OCI-LY3 (cell line): ENCODE measurements at regions not wholly inside any gene's neighbourhood (a gene's known extent, or its start where the extent isn't known, plus 50 kb on each side); places are given as distances from the start of the nearest gene placed in this dataset.

Experiments
- H2AFZ ChIP-seq: fragments of 200-600, 300-600 bp; shearing (Covaris generic); 2 replicates; pipeline ENCODE4 v1.6.0; 2014; ENCODE audit warnings: antibody characterized with exemption, low read depth, low read length
- H3K27ac ChIP-seq: fragments of 200-600, 300-600 bp; sonication (generic); 2 replicates; pipeline ENCODE4 v1.5.1; 2014; ENCODE audit warnings: mild to moderate bottlenecking, low read length, moderate library complexity, mixed read lengths
- H3K27me3 ChIP-seq: fragments of 200-600, 300-600 bp; sonication (generic); 2 replicates; pipeline ENCODE4 v1.6.1; 2014; ENCODE audit warnings: low read depth, low read length, mixed read lengths
- H3K36me3 ChIP-seq: fragments of 200-600, 300-600 bp; sonication (generic); replicated peaks from 2 replicates; pipeline ENCODE3; 2014; ENCODE audit warnings: low read depth, low read length, mixed read lengths
- H3K4me1 ChIP-seq: fragments of 300-600, 200-600 bp; sonication (generic); 2 replicates; pipeline ENCODE4 v1.6.1; 2014; ENCODE audit warnings: low read length, mixed read lengths
- H3K4me2 ChIP-seq: fragments of 200-600, 300-600 bp; sonication (generic); 2 replicates; pipeline ENCODE4 v1.6.1; 2014; ENCODE audit warnings: low read length, mixed read lengths
- H3K4me3 ChIP-seq: fragments of 300-600, 200-600 bp; sonication (generic); 2 replicates; pipeline ENCODE4 v1.5.1; 2014; ENCODE audit warnings: antibody characterized with exemption, mild to moderate bottlenecking, low read length, moderate library complexity
- H3K79me2 ChIP-seq: fragments of 300-600, 200-600 bp; shearing (Covaris generic); 2 replicates; pipeline ENCODE4 v1.6.1; 2014; ENCODE audit warnings: mild to moderate bottlenecking, low read length, mixed read lengths
- H3K9ac ChIP-seq: fragments of 300-600, 200-600 bp; shearing (Covaris generic); 2 replicates; pipeline ENCODE4 v1.6.0; 2014; ENCODE audit warnings: mild to moderate bottlenecking, low read length, moderate library complexity
- H3K9me3 ChIP-seq: fragments of 200-600, 300-600 bp; shearing (Covaris generic); 2 replicates; pipeline ENCODE4 v1.6.1; 2014; ENCODE audit warnings: low read length, mixed read lengths; ENCODE audit not compliant: insufficient read depth
- H4K20me1 ChIP-seq: fragments of 200-600, 300-600 bp; sonication (generic); 2 replicates; pipeline ENCODE4 v1.6.1; 2016; ENCODE audit warnings: low read length, mixed read lengths; ENCODE audit not compliant: insufficient read depth
- CTCF ChIP-seq: fragments of 200-600, 300-600 bp; sonication (generic); IDR thresholded peaks from 2 replicates; pipeline ENCODE4 v1.5.1; 2014; ENCODE audit warnings: antibody characterized with exemption, low read length, low read depth
- EZH2phosphoT487 ChIP-seq: fragments of 200-600 bp; shearing (Covaris generic); IDR thresholded peaks from 2 replicates; pipeline ENCODE4 v1.6.1; 2018; ENCODE audit warnings: antibody characterized with exemption, mixed run types, low read depth

DNA sequence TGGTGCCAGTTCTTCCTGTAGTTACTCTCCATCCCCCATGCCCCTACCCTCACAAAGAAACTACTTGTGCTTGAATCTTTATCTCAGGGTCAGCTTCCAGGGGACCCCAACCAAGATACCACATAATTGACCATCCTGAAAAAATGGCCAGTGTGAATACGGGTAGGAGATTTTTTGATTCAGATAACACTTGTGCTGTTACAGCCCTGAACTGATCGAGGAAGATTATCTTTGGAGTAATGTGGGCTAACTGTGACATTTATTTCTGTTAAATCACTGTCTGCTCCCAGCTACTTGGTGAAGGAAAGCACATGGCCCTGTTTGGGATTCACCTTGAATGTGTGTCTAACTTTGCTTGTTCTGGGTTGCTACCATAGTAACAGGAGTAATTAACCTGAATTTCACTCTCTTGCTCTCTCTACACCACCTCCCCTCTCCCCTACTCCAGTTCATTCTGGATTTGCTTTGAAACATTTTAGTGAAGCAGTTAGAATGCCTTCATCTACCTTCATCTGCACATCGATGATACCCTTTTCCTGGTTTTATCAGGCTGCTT is 219.6 kb upstream of the CHD6 start:
- Histone ChIP-seq H3K4me3 (no peak overlapping the region), H3K36me3 (no peaks in the 10 kb centered on the region), H2AFZ (no peak overlapping the region), H3K4me2 (0 out of 2 replicates have a peak overlapping the region, but pooled peaks have one; percentile 0), H3K79me2 (no peaks in the 10 kb centered on the region), H3K4me1 (peaks cover 13% of the 10 kb centered on the region), H3K9me3 (no peaks in the 10 kb centered on the region), H3K27me3 (peaks cover 16% of the 10 kb centered on the region; the same call in 1 of the 2 replicates), H4K20me1 (no peaks in the 10 kb centered on the region), H3K9ac (no peak overlapping the region), H3K27ac (no peak overlapping the region)
- TF ChIP-seq EZH2phosphoT487 (no peak), CTCF (no peak)

DNA sequence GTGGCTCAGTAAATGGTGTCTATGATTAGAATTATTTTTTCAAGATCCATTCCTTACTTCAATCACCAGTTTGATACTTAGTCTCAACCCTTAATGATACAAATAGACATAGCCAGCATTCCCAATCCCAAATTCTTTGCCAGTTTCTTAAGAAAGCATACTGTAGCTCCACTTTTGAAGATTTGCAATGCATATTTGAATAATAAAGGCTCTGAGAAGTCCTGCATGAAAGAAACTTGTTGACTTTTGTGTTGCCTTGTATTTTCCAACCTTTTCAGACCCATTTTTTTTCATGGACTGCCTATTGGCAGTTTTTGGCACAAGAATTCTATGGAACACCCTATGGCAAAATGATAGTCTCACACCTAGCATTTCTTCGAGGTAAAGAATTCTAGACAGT is 215.6 kb upstream of the CHD6 start:
- H3K36me3 ChIP-seq, result no peaks in the 10 kb centered on the region
- no peak for TF ChIP-seq EZH2phosphoT487
- TF ChIP-seq CTCF, result no peak
- H3K4me1 ChIP-seq, result peaks cover 24% of the 10 kb centered on the region
- H3K9ac ChIP-seq, result no peak overlapping the region
- no peaks in the 10 kb centered on the region for H3K9me3 ChIP-seq
- no peaks in the 10 kb centered on the region for H4K20me1 ChIP-seq
- no peak overlapping the region for H3K4me3 ChIP-seq
- no peak overlapping the region for H3K4me2 ChIP-seq
- H3K79me2 ChIP-seq, result no peaks in the 10 kb centered on the region
- H3K27ac ChIP-seq, result no peak overlapping the region
- H2AFZ ChIP-seq, result no peak overlapping the region
- peaks cover 19% of the 10 kb centered on the region; the same call in 1 of the 2 replicates for H3K27me3 ChIP-seq

DNA sequence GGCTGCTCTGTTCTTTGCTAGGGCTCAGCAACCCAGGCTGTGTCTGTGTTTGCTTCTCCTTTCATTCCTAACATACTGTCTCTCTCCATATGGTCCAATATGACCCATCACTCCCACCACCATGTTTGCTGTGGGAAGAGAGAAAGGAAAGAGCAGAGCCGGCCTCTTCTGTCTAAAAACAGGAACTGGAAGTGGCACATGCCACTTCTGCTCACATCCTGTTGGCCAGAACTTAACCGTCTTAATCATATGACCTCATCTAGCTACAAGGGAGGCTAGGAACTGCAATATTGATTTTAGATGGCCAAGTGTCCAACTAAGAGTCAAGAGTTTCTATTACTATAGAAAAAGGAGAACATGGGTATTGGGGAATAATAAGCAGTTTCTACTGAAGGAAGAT is 212.5 kb upstream of the CHD6 start:
- Histone ChIP-seq H3K9me3 (no peaks in the 10 kb centered on the region), H3K9ac (no peak overlapping the region), H3K27me3 (peaks cover 42% of the 10 kb centered on the region; the same call in 1 of the 2 replicates), H3K4me2 (peak overlapping the region; percentile 28; the same call in 1 of the 2 replicates), H3K79me2 (no peaks in the 10 kb centered on the region), H3K4me3 (no peak overlapping the region), H3K27ac (no peak overlapping the region), H2AFZ (peak overlapping the region; percentile 51), H3K36me3 (no peaks in the 10 kb centered on the region), H3K4me1 (peaks cover 11% of the 10 kb centered on the region), H4K20me1 (no peaks in the 10 kb centered on the region)
- TF ChIP-seq CTCF (no peak), EZH2phosphoT487 (no peak)

DNA sequence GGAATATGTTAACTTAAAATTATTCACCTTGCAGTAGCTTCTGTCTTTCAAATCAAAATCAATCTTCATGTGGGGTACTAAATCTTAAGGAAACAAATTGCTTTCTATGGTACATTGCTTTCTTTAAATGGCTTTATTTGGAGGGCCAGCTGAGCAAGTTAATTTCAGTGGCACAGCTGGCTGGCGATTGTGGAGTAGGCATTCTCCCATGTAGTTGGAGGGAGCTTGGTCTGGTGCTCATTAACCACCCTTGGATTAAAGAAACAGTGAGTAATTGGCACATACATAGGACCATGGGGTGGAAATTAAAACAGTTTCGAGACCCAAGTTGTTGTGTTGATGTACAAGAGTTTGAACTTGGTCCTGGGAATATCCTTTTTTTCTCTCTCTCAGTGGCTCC is 201.3 kb upstream of the CHD6 start:
- Histone ChIP-seq H3K36me3 (no peaks in the 10 kb centered on the region), H3K4me1 (no peaks in the 10 kb centered on the region)
- no peak for TF ChIP-seq CTCF
- TF ChIP-seq EZH2phosphoT487, result no peak

More for the DNA sequence above, 201.3 kb upstream of the CHD6 start:
- Histone ChIP-seq H4K20me1 (no peaks in the 10 kb centered on the region), H3K4me2 (no peak overlapping the region), H3K9ac (no peak overlapping the region), H3K27ac (no peak overlapping the region), H3K27me3 (peaks cover 67% of the 10 kb centered on the region), H2AFZ (no peak overlapping the region), H3K79me2 (no peaks in the 10 kb centered on the region), H3K9me3 (no peaks in the 10 kb centered on the region), H3K4me3 (no peak overlapping the region)
